ENCODE measurements at regions not wholly inside any gene's neighbourhood (a gene's known extent, or its start where the extent isn't known, plus 50 kb on each side); places are given as distances from the start of the nearest gene placed in this dataset.

DNA sequence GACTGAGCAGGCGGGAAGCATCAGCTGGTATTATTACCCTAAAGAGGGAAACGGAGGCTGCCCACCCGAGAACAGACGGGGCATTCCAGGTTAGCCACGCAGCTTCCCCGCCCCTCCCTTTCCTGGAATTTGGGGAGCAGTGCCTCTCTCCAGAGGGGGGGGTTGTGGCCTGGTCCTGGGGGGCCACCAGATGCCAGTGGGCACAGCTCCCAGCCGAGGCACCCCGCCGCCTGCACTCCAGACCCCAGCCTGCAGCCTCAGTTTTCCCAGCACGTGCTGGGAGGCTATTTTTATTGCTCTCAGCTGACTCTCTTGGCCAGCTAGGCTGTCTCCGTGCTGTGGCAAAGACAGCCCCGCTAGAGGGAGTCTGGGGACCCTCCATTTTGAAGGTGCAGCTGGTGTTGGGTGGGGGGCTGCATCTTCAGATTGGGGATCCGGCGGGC is 62.7 kb upstream of the GSE1 start:
- TF ChIP-seq, protein P1, sequence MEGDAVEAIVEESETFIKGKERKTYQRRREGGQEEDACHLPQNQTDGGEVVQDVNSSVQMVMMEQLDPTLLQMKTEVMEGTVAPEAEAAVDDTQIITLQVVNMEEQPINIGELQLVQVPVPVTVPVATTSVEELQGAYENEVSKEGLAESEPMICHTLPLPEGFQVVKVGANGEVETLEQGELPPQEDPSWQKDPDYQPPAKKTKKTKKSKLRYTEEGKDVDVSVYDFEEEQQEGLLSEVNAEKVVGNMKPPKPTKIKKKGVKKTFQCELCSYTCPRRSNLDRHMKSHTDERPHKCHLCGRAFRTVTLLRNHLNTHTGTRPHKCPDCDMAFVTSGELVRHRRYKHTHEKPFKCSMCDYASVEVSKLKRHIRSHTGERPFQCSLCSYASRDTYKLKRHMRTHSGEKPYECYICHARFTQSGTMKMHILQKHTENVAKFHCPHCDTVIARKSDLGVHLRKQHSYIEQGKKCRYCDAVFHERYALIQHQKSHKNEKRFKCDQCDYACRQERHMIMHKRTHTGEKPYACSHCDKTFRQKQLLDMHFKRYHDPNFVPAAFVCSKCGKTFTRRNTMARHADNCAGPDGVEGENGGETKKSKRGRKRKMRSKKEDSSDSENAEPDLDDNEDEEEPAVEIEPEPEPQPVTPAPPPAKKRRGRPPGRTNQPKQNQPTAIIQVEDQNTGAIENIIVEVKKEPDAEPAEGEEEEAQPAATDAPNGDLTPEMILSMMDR (IDR thresholded peaks at IDR 0.05; ENCODE audit: control insufficient read depth, insufficient read depth, low read depth, low read length, missing control alignments) = peak; percentile 12
- no peak for DNase-seq (ENCODE audit: low read depth)
- no peak overlapping the region for H3K4me3 ChIP-seq (ENCODE audit: control insufficient read depth, low read depth, low read length)

DNA sequence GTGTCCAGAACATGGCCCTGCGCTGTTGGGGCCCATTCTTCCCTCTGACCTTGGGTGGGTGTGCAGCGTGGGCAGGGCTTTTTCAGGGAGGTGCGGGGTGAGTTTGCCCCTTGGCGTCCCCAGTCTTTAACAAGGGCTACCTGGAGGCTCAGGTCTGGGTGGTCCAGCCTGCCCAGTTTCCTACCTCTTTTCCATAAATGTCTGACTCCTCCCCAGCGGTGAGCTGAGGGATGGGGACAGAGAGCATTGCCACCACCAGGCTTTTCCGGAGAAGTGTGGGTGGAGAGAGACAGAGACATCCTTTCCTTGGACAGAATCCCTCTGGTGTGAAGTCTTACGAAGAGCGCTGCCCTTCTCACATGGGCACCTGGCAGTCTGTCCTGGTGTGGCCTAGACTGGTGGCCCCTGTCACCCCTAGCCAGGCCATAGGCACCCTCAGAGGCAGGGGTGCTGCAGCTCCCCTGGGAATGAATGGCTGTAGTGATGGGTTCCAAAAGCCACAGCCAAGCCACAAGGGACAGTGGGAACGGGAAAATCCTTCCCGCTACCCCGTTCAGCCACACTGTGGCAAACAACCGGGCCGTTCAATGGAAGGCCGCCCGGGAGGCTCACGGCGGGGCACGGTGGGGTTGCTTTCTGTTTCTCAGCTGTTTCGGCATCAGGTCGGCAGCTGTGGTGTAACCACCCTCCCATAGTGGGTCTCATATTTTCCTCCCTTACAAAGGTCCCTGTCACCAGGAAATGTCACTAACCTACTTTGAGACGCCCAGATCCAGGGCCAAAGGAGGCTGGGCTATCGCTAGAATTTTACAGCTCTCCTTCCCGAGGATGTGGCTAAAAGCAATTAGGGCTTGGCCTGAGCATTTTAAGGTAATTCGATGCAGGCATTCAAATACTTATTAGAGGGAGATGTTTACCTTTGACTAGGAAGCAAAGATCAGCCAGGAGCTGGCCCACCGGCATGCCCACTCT is 61.9 kb upstream of the GSE1 start:
- H3K4me3 ChIP-seq (ENCODE audit: control insufficient read depth, low read depth, low read length) = no peak overlapping the region
- DNase-seq (ENCODE audit: low read depth) = no peak
- TF ChIP-seq, protein P1 (IDR thresholded peaks at IDR 0.05; ENCODE audit: control insufficient read depth, insufficient read depth, low read depth, low read length, missing control alignments) = no peak

DNA sequence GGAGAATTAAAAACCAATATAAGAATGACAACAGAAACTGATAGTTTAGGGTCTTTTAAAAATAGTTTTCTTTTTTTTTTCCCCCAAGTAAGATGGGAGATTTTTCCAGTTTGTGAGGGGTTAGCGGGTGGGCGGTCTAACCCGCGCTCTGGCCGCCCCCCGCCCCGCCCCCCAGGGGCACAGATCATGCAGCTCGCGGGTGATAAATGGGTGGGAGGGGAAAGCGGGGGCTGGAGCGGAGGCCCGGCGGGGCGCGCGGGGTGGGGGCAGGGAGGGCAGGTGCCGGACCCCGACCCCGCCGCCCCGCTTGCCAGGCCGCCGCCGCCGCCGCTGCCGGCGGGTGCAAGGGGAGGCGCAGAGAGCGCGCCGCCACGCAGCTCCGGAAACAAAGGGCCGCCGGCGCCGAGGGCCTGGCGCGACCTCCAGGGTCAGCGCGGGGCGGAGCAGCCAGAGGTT is 60.1 kb upstream of the GSE1 start:
- peak overlapping the region; percentile 70 for H3K4me3 ChIP-seq (ENCODE audit: control insufficient read depth, low read depth, low read length)
- DNase-seq (ENCODE audit: low read depth) = no peak
- TF ChIP-seq, protein P1 (IDR thresholded peaks at IDR 0.05; ENCODE audit: control insufficient read depth, insufficient read depth, low read depth, low read length, missing control alignments) = no peak

DNA sequence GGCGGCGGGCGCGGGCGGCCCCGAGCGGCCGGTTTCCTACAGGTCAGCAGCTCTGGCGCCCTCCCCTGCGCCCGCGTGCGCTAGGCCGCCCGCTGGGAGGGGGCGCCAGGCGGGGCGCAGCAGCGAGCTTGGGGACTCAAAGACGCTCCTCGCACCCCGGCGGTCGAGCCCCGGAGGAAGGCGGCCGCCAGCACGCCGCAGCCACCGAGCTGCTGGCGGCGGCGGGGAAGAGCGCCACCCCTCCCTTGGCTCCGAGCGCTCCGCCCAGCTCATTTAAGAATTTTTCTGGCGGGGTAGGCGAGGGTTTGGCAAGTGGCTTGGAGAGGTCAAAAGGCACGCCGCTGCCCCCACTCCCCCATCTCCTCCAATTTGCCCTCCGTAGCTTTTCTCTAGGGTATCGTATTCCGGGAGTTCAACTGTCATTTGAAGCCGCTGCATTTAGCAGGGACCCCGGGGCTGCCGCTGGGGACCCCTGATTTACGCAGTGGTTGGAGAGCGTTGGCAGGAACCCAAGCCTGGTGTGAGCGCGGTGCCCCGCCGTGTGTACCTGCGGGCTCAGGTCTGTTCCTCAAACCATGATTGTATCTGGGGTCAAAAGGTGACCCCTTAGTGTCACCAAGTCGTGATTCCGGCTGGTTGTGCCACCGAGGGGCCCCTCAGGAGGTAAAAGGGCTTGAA is 59.5 kb upstream of the GSE1 start:
- DNase-seq (ENCODE audit: low read depth) = no peak
- TF ChIP-seq, protein P1 (IDR thresholded peaks at IDR 0.05; ENCODE audit: control insufficient read depth, insufficient read depth, low read depth, low read length, missing control alignments) = no peak
- peak overlapping the region; percentile 70 for H3K4me3 ChIP-seq (ENCODE audit: control insufficient read depth, low read depth, low read length)

- no peak for DNase-seq (ENCODE audit: low read depth)
- H3K4me3 ChIP-seq (ENCODE audit: control insufficient read depth, low read depth, low read length) = peak overlapping the region; percentile 70
- TF ChIP-seq, protein P1 (IDR thresholded peaks at IDR 0.05; ENCODE audit: control insufficient read depth, insufficient read depth, low read depth, low read length, missing control alignments) = no peak
Observed at GRCh38 chr16:85554114-85554888, 58.8 kb upstream of the GSE1 start.
